Stimulated activated CD4-positive, alpha-beta T cell treated with anti-CD3 and anti-CD28 coated beads, Interleukin-4, amount 100 ng/mL, for 4 hours (primary cell): ENCODE measurements at regions not wholly inside any gene's neighbourhood (a gene's known extent, or its start where the extent isn't known, plus 50 kb on each side); places are given as distances from the start of the nearest gene placed in this dataset.
"Not testable (repeated sequence)": the region's sequence is repeated elsewhere in the genome, so short reads cannot be mapped to it uniquely, and the experiment has no call there.

Experiments
- DNase-seq, 2 experiments: peaks; one replicate each; pipeline ENCODE4 v3.0.0-alpha.2; 2020

- DNase-seq = no peak
Observed at GRCh38 chr16:10317425-10318001, 68.3 kb upstream of the ATF7IP2 start.

- no peak for DNase-seq
Observed at GRCh38 chr16:10318798-10319500, 66.9 kb upstream of the ATF7IP2 start.

- DNase-seq = no peak
Observed at GRCh38 chr16:10321407-10322387, 64.2 kb upstream of the ATF7IP2 start.

DNA sequence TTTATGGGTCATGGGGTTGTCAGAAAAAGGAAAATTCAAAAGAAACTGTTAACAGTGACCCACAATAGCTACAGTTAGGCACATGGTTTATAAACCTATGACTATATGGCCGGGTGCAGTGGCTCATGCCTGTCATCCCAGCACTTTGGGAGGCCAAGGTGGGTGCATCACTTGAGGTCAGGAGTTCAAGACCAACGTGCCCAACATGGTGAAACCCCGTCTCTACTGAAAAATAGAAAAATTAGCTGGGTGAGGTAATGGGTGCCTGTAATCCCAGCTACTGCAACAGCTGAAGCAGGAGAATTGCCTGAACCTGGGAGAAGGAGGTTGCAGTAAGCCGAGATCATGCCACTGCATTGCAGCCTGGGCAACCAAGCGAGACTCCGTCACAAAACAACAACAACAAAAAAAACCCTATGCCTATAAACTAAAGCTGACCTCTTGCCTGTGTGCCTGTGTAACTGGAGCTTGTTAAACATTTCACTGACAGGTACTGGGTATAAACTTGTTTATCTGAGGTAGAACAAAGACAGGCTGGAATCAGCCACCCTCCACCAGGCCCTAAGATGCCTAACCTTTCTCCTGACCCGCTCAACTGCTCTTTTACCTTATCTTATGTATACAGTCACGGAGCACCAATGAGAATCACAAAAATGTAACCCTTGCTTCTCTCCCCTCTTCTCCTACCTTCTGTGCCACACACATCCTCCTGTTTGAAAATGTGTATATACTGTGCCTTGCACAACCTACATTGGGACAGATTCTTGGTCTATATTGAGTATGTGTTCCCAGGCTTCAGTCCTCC lies 62.9 kb upstream of the ATF7IP2 start:
- DNase-seq = no peak

- DNase-seq = no peak
Observed at GRCh38 chr16:10323528-10323869, 62.4 kb upstream of the ATF7IP2 start.

DNA sequence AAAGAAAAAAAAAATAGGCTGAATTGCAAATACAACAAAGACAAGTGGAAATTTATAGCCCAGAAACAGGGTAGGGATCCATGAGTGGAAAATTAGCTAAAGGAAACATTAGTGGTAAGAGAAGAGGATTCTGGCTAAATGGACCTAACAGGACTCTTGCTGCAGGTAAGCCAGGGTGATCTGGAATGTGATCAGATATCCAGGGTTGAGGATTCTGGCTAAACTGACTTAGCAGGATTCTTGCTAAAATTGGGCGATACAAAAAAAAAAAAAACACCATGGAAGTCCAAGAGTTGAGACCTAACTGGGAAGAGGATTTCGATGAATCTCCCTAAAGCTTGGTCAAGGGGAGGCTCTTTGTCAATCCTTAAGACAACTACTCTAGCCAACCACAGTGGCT lies 61.7 kb upstream of the ATF7IP2 start:
- no peak for DNase-seq

DNA sequence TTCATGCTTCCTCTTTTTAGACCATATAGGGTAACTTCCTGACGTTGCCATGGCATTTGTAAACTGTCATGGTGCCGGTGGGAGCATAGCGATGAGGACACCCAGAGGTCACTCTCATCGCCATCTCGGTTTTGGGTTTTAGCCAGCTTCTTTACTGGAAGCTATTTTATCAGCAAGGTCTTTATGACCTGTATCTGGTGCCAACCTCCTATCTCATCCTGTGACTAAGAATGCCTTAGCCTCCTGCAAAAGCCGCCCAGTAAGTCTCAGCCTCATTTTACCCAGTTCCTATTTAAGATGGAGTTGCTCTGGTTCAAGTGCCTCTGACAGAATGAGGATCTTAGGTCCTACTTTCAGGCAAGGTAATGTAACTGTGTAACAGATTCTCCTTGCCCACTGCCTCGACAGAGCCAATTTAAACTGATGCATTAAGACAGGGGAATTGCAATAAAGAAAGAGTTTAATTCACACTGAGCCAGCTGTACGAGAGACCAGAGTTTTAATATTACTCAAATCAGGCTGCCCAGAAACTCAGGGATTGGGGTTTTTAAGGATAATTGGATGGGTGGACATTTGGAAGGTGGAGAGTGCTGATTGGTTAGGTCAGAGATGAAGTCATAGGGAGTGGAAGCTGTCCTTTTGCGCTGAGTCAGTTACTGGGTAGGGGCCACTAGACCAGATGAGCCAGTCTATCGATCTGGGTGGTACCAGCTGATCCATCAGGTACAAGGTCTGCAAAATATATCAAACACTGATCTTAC lies 59.9 kb upstream of the ATF7IP2 start:
- DNase-seq = no peak

GRCh38 chr16:10326647-10327046 lies 59.2 kb upstream of the ATF7IP2 start:
- DNase-seq = no peak

GRCh38 chr16:10328291-10328690 lies 57.6 kb upstream of the ATF7IP2 start:
- not testable (repeated sequence) for DNase-seq

DNA sequence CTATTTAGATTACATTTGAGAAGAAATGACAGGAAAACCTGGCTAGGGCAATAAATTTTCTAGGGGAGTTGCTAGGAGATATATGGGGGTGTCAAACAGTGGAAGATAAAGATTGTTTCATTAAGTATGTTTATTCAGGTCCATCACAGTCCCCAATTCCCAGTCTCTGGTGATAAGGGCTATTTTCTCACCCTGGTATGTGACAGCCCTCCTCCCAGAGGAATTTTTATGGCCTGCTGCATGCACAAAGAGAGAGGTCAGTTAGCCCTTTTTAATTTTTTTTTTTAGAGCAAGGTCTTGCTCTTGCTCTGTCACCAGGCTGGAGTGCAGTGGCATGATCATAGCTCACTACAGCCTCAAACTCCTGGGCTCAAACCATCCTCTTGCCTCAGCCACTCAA lies 53.6 kb upstream of the ATF7IP2 start:
- no peak for DNase-seq

DNA sequence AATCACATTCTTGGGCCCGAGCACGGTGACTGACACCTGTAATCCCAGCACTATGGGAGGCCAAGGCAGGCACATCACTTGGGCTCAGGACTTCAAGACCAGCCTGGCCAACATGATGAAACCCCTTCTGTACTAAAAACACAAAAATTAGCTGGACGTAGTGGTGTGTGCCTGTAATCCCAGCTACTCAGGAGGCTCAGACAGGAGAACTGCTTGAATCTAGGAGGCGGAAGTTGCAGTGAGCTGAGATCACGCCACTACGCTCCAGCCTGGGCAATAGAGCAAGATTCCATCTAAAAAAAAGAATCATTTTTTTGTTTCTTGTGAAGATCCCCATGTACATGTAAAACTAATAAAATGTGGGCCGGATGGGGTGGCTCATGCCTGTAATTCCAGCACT lies 53.1 kb upstream of the ATF7IP2 start:
- no peak for DNase-seq

DNA sequence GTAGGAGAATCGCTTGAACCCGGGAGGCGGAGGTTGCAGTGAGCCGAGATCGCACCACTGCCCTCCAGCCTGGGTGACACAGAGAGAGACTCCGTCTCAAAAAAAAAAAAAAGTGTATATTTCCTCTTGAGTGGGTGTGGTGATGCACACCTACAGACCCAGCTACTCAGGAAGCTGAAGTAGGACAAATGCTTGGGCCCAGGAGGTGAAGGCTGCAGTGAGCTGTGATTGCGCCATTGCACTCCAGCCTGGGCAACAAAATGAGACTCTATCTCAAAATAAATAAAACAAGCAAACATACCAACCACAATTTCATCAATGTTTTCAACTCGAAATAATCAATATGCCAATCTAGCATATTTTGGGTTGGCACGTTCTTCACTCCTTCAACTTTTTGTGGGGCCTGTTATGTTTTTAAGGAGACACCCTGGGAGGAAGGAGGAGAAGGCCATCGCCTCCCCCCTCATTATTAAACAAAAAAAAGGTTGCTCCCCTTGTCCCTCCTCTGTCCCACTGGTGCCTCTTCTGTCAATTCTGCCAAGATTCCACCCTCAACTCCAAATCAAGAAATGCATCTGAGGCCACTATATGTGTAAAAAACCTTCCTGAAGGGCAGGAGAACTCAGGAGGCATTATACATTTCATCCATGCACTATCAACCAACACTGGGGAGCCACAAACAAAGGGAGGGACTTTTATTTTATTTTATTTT lies 52.4 kb upstream of the ATF7IP2 start:
- DNase-seq = no peak

GRCh38 chr16:10335681-10336080 lies 50.2 kb upstream of the ATF7IP2 start:
- DNase-seq = no peak
